ENCODE measurements at regions not wholly inside any gene's neighbourhood (a gene's known extent, or its start where the extent isn't known, plus 50 kb on each side); places are given as distances from the start of the nearest gene placed in this dataset.

DNA sequence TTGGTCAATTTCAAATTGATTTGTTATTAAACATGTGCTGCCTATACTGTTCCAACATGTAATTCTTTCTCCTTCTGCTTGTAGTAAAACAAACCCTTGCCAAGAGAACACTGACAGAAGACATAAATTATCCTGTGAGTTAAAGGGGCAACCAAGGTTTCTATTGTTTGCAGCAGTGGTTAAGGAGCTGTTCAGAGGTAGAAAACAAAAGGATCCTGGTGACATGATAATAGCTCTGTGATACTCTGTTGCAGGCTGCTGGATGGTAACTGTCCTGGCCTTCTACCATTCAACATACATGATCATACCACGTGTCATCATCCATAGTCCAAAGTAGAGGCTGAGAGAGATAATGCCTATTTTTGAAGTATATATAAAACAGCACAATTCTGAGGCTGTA is 75.8 kb upstream of the F9 start:
- no peak for TF ChIP-seq POLR2A (IDR thresholded peaks at IDR 0.05; ENCODE audit: low read depth, low read length)
- TF ChIP-seq TAF1 (IDR thresholded peaks at IDR 0.05; ENCODE audit: borderline replicate concordance, low read depth, low read length), result no peak
